Cardiac septum (tissue), 1 donor: ENCODE measurements at regions not wholly inside any gene's neighbourhood (a gene's known extent, or its start where the extent isn't known, plus 50 kb on each side); places are given as distances from the start of the nearest gene placed in this dataset.

Source experiments
- DNase-seq: peaks from one replicate; pipeline ENCODE4 v3.0.0-alpha.2; 2020; ENCODE audit warnings: low spot score
- intact Hi-C: fragments of 100-400 bp; cut with DNase I; formaldehyde crosslinking; loops from one replicate; pipeline ENCODE4 v1.14.0; 2022
- donor health status: DM: no; HTN: no; CAD: no.

- intact Hi-C loops = no loop called here
Measured at GRCh38 chr12:69119770-69120169, 119.6 kb upstream of the CPSF6 start.

GRCh38 chr12:69120354-69120753 lies 119.0 kb upstream of the CPSF6 start:
- no peak for DNase-seq
- intact Hi-C loops = no loop called here

More at GRCh38 chr12:69119770-69120169, 119.6 kb upstream of the CPSF6 start:
- no peak for DNase-seq

- intact Hi-C loops = no loop called here
- no peak for DNase-seq
Measured at GRCh38 chr12:69123311-69123710, 116.1 kb upstream of the CPSF6 start.

GRCh38 chr12:69123919-69124638 lies 115.3 kb upstream of the CPSF6 start:
- intact Hi-C loops = no loop called here
- no peak for DNase-seq

GRCh38 chr12:69129017-69129416 lies 110.4 kb upstream of the CPSF6 start:
- no peak for DNase-seq
- intact Hi-C loops = no loop called here

- intact Hi-C loops = no loop called here
- no peak for DNase-seq
Measured at GRCh38 chr12:69129564-69129963, 109.8 kb upstream of the CPSF6 start.

- intact Hi-C loops = no loop called here
- no peak for DNase-seq
Measured at GRCh38 chr12:69130064-69130463, 109.3 kb upstream of the CPSF6 start.

GRCh38 chr12:69131077-69131476 lies 108.3 kb upstream of the CPSF6 start:
- intact Hi-C loops = no loop called here

GRCh38 chr12:69136931-69137613 lies 102.3 kb upstream of the CPSF6 start:
- DNase-seq = no peak

More at GRCh38 chr12:69131077-69131476, 108.3 kb upstream of the CPSF6 start:
- no peak for DNase-seq

GRCh38 chr12:69141074-69141473 lies 98.3 kb upstream of the CPSF6 start:
- no peak for DNase-seq
- intact Hi-C loops = no loop called here

More at GRCh38 chr12:69136931-69137613, 102.3 kb upstream of the CPSF6 start:
- intact Hi-C loops = no loop called here

GRCh38 chr12:69149270-69149669 lies 90.1 kb upstream of the CPSF6 start:
- intact Hi-C loops = no loop called here
- DNase-seq = no peak

GRCh38 chr12:69150083-69150795 lies 89.1 kb upstream of the CPSF6 start:
- intact Hi-C loops = no loop called here
- no peak for DNase-seq

GRCh38 chr12:69150796-69151127 lies 88.6 kb upstream of the CPSF6 start:
- intact Hi-C loops = no loop called here
- no peak for DNase-seq

GRCh38 chr12:69151254-69151764 lies 88.1 kb upstream of the CPSF6 start:
- intact Hi-C loops = no loop called here

GRCh38 chr12:69154585-69155363 lies 84.6 kb upstream of the CPSF6 start:
- no peak for DNase-seq
- intact Hi-C loops = loop anchor here (2.0 kb wide), 1 partner anchor 100 kb away; no protein-coding TSS in a partner anchor

More at GRCh38 chr12:69151254-69151764, 88.1 kb upstream of the CPSF6 start:
- DNase-seq = no peak

- peak; percentile 94 for DNase-seq
- intact Hi-C loops = no loop called here
Measured at GRCh38 chr12:69157023-69157655, 82.2 kb upstream of the CPSF6 start.

- intact Hi-C loops = no loop called here
- no peak for DNase-seq
Measured at GRCh38 chr12:69161829-69162228, 77.5 kb upstream of the CPSF6 start.

- no peak for DNase-seq
- intact Hi-C loops = no loop called here
Measured at GRCh38 chr12:69163681-69164362, 75.5 kb upstream of the CPSF6 start.
